Suppressor macrophage treated with lipopolysaccharide for 4 hours (primary cell): ENCODE measurements at regions not wholly inside any gene's neighbourhood (a gene's known extent, or its start where the extent isn't known, plus 50 kb on each side); places are given as distances from the start of the nearest gene placed in this dataset.
A peak's percentile ranks its signal among the peaks of the same experiment; 100 is the strongest.

ENCODE experiments used
- DNase-seq: peaks from one replicate; pipeline ENCODE4 v3.0.0-alpha.2; 2020

DNA sequence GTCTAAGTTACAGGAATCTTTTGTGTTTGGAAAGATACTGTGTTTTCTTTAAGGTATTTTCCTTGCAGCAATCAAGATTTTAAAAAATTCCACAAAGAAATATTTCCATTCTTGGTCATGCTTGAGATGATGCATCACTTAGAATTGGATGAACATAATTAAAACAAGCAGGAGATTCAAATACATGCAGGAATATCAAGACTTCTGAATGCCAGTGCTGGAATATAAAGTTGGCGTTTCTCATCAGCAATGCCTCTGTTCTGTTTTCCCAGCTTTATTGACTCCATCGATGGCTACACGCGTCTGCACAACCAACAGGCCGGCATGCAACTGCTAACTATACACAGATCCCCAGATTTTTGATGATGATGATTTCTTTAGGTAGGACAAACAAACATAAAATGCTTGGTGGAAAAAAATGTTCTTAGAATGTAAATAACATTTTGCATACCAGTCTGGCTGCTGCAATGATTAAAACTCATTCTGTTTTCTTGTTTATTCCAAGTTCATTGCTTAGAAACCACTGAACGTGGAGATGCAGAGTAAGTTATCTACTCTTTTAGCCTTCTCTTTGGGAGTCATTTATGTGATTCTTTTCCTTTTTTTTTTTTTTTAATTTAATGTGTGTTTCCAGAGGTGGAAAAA is 91.3 kb upstream of the FAM171A1 start:
- DNase-seq, result no peak

DNA sequence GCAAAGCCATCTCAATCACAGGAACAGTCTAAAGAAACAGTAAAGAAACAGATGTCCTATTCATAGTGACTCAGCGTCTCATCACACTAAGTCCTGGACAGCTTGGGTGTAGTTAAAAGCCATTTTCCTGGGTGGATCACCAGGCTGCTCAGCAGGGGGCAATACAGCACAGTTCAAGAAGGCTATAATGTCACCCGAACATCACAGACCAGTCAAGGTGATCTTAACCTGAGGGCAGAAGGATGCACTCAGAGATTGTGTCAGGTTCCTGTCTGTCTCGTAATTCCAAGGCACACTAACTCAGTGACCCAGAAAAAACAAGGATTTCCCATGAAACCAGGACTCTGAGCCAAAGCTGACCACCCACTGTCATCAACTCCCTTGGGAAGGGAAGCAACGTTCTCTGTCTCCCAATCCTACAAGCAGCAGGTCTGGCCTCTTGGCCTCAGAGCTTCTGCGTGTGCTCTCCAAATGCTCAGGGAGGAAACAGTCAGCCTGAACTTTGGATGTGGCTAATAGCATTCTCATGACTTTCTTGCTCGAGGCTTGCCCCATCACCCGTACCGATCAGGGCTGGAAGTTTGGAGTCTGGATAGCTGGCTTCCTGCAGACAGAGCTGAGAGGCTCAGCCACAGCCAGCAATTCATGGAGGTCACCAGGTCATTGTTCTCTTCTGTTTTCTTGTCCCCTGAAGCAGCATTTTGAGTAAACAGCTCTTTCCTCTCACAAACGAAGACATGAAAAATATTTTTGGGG is 90.4 kb upstream of the FAM171A1 start:
- no peak for DNase-seq

DNA sequence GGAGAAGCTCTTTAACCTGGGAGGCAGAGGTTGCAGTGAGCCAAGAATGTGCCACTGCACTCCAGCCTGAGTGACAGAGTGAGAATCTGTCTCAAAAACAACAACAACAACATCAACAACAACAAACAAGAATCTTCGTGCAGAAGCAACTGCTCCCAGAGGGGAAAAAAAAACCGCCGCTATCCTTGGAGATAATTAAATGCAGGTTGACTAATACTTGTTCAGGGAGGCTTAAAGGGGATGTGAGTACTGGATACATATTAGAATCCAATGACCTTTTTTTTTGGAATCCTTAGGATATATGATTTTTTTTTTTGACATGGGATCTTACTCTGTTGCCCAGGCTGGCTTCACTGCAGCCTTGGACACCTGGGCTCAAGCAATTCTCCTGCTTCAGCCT is 89.6 kb upstream of the FAM171A1 start:
- DNase-seq, result no peak

DNA sequence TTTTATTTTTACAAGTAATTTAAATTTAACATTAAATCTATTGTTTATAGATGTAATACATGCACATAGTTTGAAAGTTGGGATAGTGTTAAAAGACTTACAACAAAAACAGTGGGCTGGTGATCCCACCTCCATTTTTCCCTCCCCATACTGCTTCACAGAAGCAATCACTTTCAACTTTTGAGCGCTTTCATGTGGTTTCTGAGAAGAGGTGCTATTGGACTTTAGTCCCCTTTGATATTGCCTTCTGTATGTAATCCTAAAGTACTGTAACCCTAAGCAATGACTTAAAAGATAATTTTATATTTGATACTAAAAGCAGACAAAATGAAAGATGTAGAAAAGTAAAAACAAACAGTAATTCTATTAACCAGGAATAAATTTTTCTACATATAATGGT is 88.1 kb upstream of the FAM171A1 start:
- no peak for DNase-seq

DNA sequence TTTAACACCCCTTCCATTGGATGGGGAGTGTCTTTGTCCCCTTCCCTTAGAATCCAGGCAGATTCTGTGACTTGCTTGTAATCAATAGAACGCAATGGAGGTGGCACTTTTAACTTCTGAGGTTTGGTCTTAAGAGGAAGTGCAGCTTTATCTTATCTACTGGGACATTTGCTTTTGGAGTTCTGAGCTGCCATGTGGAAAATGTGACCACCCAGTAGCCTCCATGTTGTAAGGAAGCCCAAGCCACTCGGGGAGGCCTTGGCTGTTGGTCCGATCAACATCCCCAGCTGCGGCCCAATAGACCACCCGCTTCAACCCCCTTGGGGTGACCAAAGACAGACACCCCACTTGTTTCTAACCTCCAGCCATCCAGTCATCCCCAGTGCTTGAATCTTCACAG is 86.3 kb upstream of the FAM171A1 start:
- DNase-seq, result no peak

DNA sequence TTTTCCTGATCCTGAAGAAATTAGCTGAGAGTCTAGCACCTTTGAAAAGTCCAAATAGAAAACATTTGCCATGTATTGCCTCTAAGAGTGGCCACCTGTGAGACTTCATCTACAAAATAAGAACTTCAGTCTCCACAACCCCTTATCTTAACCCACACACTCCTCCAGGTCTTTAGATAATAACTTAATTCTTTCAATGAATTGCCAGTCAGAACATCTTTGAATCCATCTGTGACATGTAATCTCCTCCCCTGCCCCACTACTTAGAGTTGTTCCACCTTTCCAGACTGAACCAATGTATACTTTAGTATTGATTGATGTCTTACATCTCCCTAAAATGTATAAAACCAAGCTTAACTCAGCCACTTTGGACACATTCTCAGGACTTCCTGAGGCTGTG is 84.4 kb upstream of the FAM171A1 start:
- DNase-seq, result no peak

DNA sequence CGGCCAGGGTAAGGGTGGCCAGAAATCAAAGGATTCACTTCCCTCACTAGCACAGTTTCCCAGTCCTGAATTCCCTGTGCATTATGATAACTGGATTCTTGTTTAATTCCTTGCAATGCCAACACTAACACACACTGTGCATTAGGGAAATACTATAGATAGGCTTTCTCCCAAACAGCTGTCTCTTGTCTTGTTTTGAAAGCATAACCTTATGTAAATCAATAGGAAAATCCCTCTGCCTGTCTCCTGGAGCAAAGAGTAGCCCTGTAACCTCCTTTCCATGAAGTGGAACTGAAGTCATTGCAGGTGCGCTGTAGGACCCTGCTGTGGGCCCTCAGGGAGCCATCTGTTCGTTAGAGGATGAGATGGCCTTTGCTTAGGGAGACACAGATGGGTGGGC is 82.8 kb upstream of the FAM171A1 start:
- DNase-seq, result no peak

DNA sequence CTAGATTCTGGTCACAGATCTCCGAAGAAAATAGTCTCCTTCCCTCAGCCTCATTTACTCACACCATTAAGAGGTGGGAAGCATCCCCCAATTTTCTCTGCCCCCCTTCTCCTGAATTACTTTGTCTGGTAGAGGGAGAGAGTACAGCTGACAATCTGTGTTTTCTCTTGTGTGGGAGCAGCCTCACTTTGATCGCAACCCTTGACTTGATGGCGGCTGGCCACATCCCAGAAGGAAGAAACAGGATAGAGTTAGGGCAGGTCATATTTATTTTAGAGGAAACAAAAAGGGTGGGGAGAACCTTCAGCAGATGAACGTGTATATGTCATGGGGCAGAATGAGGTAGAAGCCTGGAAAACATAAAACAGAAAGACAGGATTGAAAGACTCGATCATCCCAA is 82.4 kb upstream of the FAM171A1 start:
- no peak for DNase-seq

DNA sequence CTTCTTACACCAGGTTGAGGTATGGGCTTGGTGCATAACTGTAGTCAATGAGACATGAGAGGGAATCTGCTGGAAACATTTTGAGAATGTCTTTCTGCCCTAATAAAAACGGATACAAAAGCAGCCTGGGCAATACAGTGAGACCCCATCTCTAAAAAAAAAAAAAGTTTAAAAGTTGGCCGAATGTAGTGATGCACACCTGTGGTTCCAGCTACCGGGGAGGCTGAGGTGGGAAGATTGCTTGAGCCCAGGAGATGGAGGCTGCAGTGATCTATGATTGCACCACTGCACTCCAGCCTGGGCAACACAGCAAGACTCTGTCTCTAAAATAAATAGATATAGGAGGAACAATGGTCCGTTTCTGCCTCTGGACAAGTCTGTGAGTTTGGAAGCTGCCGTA is 81.5 kb upstream of the FAM171A1 start:
- DNase-seq, result no peak

DNA sequence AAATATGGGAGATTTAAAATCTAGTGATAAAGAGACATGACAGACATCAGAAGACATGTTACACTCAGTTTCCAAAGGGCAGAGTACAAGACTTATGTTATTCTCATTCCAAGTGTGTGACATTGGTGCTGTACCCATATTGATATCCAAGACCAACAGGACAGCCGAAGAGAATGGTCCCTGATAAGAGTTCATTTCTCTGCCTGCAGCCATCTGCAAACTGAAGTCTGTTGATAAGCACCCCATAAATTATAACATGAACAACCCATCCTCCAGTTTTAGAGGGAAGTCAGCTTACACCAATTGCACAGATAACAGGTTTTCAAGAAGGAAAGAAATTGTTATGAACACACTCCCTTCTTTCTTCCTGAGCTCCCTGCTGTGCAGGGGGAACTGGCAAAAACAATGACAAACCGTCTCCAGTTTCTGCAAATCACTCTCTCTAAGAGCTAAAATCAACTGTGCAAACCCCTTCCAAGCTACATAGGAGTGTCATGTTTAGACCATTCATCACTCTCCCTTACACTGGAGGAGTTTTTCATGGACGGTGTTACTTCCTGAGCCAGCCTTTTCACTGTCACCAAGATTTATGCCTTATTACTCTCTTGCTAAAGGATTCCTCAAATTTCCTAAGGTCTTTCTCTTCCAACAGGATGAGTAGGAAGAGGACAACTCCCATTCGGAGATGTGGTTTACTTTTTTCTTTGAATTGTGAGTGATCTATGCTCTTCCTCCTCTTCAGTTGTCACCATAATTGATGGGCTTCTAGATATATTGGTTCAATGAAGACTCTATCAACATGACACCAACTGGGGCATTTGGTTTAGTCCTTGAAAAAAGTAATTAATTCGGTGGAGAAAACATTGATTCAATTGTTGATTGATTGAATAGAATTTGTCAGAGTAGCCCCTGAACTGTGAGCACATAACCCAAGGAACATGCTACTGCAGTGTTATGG is 80.3 kb upstream of the FAM171A1 start:
- DNase-seq, result no peak

DNA sequence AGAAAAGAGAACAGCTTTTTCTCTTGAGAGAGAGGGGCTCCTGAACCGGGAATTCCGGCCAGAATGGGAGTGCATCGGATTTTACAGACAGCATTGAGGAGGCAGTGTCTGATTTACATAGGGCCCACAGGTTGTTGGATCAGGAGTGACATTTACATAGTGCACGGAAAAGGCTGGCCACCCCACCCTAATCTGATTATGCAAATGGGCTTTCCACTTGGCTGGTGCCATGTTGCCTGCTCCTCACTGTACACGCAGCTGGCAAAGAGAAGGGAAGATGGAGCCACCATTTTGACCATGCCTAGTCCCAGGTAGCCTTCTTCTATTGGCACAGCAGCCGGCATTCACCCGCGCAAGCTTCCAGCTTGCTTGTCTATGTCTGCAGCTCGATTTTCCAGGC is 77.5 kb upstream of the FAM171A1 start:
- DNase-seq, result no peak

DNA sequence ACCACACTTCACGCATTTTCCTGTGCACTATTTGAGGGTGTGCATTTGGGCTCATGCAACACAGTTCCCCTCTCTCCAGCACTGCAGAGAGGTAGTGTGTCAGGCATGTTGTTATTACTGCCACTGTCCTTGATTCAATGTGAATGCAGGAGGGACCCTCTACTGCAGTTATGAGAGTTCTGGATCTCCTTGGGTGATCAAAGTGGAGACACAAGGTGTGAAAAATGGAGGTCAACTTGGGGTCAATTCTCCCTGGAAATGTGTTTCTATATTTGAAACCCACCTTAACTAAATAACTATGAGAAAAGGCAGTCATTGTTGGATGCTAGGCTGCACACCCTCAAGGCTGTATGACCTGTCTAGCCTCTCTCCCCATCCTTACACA is 73.9 kb upstream of the FAM171A1 start:
- DNase-seq, result no peak

DNA sequence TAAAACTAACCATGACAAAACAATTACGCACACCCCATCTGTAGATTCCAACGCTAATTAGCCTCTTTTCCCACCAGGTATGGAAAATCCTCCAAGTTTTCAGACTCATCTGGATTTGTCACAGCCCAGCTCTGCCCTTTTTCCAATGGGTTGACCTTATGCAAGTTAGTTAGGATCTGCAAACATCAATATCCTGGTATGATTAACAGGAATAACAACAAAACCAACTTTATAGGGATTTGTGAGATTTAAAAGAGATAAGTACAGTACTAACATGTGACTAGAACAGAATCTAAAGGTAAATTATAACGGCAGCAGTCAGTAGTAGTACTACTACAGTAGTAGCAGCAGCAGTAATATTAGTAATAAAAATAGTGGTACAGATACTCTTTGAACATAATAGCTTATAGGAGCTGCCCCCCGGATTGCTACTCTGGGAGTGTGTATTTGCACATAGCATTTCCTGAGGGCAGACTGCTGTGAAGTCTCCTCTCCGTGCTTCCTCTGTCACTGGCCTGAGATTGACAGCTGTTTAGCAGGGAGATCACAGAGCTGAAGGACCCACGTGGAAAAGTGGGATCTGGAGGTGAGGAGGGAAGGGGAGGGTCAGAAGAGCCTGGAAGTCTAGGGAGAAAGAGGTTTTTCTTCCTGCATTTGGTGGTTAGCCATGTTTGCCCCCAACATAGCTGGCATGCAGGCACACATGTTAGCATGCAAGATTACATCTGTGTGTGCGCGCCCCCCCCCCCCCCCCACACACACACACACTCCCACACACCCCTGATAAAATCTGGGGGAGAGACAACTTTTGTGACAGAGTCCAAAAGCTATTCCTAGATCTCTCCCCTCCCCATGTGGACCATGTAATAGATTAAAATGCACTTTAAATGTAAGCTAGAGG is 73.3 kb upstream of the FAM171A1 start:
- DNase-seq, result no peak

DNA sequence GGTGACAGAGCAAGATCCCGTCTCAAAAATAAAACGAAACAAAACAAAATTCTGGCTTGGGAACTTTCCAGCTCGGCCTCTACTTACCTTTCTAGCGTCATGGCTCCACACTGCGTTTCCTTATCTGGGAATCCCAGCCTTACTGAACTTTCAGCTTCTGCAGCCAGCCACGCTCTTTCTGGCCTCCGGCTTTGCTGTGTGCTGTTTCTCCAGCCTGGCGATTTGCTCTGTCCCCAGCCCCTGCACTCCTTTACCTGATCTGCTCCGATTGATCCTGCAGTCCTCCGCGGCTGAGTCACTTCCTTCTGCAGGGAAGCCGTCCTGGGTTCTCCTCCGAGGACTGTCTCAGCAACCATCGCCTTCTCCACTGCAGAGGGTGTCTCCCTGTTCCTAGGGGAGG is 71.0 kb upstream of the FAM171A1 start:
- DNase-seq, result no peak

DNA sequence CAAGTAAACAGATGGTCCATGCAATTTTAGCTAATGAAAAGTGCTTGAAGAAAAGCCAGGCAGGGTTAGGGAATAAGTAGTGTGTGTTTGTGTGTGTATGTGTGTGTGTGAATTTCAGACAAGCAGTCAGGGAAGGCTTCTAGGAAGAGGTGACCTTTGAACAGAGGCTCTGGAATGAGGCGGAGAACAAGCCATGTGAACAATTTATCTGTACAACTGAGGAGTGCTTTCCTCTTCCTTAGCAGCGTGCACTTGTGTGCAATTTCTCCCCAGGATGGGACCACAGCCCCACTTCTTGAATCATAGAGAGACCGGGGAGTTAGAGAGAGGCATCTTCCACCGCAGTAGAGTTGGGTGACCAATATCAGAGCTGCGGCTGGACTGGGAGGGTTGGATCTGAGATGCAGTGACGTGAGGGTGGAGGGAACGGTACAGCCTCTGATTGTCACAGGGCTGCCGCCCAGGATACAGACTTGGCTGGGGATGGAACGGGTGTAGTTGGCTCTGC is 69.2 kb upstream of the FAM171A1 start:
- DNase-seq, result no peak

DNA sequence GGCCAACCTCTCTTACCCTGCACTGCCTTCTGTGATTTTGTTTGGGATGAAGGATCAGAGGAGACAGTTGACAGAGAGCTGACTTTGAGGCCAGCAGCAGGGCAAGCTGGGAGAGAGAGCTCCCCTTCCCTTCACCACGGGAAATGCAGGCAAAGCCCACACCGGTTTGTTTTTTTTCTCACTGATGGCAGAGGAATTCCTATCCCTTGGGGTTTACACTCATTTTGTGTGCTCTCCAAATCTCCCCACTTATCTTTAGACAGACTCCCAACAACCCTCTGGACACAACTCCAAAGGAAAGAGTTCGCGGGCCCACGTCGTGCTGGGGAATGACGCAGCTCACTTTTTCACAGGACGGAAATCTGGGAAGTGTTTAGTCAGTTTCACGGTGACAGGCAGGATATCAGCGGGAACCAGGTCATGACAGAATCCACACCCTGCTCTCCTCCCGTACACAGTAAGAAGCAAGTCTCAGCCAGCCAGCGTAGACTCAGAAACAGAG is 68.3 kb upstream of the FAM171A1 start:
- no peak for DNase-seq

DNA sequence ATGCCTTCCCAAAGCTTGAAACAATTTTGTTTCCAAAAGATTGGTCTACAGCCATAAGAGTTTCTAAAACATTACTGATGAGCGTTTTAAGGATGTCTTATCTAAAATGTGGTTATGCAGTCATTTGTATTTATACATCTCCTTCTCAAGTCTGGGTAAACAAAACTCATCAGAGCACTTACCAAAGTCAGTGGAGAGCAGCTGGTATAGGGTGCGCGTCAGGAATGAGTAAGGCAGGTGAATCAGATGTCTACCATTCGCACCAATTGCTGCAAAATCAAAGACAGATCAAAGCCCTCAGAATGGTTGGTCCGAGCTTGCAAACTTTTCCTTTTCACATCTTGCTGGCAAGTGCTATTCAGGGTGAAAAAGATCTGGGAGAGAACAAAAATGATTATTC is 65.6 kb upstream of the FAM171A1 start:
- no peak for DNase-seq

DNA sequence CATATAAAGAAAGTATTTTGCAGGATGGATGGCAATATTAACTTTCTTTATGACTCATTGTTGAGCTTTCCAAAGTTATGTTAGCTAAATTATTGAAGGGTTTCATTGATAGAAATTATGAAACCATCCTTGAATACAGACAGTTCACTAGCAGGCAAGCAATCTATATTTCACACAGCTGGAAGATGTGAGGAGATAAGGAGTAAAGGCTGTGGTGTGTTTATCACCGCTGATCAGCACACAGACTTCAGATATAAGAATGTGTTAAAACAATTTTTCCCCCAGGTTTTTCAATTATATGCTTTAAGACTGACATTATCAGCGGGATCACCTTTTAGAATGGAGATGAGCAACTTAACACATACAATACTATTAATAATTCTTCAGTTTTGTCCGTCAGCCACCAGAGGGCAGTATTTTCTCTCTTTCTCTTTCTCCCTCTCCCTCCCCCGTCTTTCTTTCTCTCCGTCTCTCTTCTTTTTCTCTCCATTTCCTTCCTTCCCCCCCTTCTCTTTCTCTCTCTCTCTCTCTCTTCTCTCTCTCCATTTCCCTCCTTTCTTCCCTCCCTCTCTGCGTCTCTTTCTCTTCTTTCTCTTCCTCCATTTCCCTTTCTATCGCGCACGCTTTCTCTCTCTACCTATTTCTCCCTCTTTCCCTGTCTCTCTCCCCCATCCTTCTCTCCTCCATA is 62.9 kb upstream of the FAM171A1 start:
- DNase-seq, result peak; percentile 58

DNA sequence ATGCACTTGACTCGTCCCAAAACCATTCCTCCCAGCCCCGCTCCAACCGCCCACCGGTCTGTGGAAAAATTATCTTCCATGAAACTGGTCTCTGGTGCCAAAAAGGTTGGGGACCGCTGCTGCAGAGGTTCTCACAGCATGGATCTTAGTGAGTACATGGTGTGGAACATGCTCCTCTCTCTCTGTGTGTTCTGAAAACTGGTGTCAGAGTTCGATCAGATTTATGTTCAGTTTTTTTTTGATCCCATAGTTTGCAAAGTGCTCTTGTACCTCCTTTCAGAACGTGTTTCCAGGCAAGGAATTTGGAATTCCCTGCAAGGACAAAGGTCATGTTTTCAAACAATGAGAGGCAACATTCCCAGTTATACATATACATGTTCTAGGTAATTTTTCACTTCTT is 61.2 kb upstream of the FAM171A1 start:
- DNase-seq, result no peak

DNA sequence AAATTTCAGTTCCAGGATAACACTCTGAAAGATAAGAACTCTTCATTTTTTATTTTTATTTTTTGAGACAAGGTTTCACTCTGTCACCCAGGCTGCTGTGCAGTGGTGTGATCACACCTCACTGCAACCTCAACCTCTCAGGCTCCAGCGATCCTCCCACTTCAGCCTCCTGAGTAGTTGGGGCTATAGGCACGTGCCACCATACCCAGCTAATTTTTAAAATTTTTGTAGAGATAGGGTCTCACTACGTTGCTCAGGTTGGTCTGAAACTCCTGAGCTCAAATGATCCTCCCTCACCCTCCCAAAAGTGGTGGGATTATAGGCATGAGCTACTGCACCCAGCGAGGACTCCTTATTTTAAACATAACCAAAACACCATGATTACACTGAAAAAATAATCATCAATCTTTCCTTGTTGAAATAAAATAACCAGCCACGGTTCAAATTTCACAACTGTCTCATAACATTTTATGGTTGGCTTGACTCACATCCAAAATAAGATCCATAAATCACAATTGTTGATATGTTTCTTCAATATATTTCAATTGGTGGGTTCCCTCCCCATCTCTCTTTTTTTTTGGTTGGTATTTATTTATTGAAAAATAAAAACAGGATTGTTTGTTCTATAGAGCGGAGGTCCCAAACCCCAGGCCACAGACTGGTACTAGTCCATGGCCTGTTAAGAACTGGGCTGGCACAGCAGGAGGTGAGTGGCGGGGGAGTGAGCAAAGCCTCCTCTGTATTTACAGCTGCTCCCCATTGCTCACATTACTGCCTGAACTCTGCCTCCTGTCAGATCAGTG is 60.1 kb upstream of the FAM171A1 start:
- DNase-seq, result no peak

DNA sequence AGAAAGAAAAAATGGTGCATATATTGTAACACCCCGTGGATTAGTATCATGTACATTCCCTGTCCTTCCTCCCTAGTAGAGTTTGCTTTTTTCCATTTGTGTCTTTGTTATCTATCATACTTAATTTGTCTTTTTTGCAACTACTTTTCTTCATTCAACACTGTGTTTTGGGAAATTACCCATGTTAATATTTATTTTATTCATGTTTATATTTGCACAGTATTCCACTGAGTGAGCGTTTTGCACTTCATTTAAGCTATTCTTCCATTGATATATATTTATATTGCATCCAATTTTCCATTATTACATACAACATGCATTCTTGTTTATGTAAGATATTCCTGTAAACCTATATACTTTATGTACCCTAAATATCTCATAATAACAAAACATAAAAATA is 57.6 kb upstream of the FAM171A1 start:
- DNase-seq, result no peak
